HG03280 (cell line): ENCODE measurements at regions not wholly inside any gene's neighbourhood (a gene's known extent, or its start where the extent isn't known, plus 50 kb on each side); places are given as distances from the start of the nearest gene placed in this dataset.
A peak's percentile ranks its signal among the peaks of the same experiment; 100 is the strongest.
"Not testable (repeated sequence)": the region's sequence is repeated elsewhere in the genome, so short reads cannot be mapped to it uniquely, and the experiment has no call there.

Experiments used
- ATAC-seq: cut with Tn5 transposase; IDR thresholded peaks from one replicate; pipeline ENCODE4 v1.9.1; 2021; ENCODE audit warnings: mild to moderate bottlenecking, moderate library complexity; ENCODE audit not compliant: unreplicated experiment

GRCh38 chr10:9545073-9545472, 1472.6 kb upstream of the CELF2 start:
- ATAC-seq, result no peak

GRCh38 chr10:9547936-9548904, 1469.5 kb upstream of the CELF2 start:
- no peak for ATAC-seq

- ATAC-seq, result no peak
Observed at GRCh38 chr10:9550810-9551209, 1466.9 kb upstream of the CELF2 start.

- no peak for ATAC-seq
Observed at GRCh38 chr10:9554321-9554720, 1463.4 kb upstream of the CELF2 start.

GRCh38 chr10:9560976-9561375, 1456.7 kb upstream of the CELF2 start:
- ATAC-seq, result no peak

- ATAC-seq, result no peak
Observed at GRCh38 chr10:9561821-9562505, 1455.7 kb upstream of the CELF2 start.

- ATAC-seq, result no peak
Observed at GRCh38 chr10:9577746-9578145, 1439.9 kb upstream of the CELF2 start.

- ATAC-seq, result no peak
Observed at GRCh38 chr10:9579110-9579705, 1438.5 kb upstream of the CELF2 start.

- not testable (repeated sequence) for ATAC-seq
Observed at GRCh38 chr10:9582803-9583202, 1434.9 kb upstream of the CELF2 start.

GRCh38 chr10:9596368-9596920, 1421.2 kb upstream of the CELF2 start:
- ATAC-seq, result no peak

- no peak for ATAC-seq
Observed at GRCh38 chr10:9602998-9603397, 1414.7 kb upstream of the CELF2 start.

GRCh38 chr10:9603972-9604371, 1413.7 kb upstream of the CELF2 start:
- no peak for ATAC-seq

- no peak for ATAC-seq
Observed at GRCh38 chr10:9605231-9605630, 1412.4 kb upstream of the CELF2 start.

- ATAC-seq, result no peak
Observed at GRCh38 chr10:9608602-9609001, 1409.1 kb upstream of the CELF2 start.

- peak; percentile 91 for ATAC-seq
Observed at GRCh38 chr10:9613338-9614075, 1404.2 kb upstream of the CELF2 start.

- no peak for ATAC-seq
Observed at GRCh38 chr10:9615189-9615588, 1402.5 kb upstream of the CELF2 start.

- ATAC-seq, result no peak
Observed at GRCh38 chr10:9621216-9621615, 1396.5 kb upstream of the CELF2 start.

- ATAC-seq, result no peak
Observed at GRCh38 chr10:9625304-9625703, 1392.4 kb upstream of the CELF2 start.

- ATAC-seq, result no peak
Observed at GRCh38 chr10:9634466-9634865, 1383.2 kb upstream of the CELF2 start.

- no peak for ATAC-seq
Observed at GRCh38 chr10:9635691-9636090, 1382.0 kb upstream of the CELF2 start.

- ATAC-seq, result no peak
Observed at GRCh38 chr10:9636216-9636615, 1381.5 kb upstream of the CELF2 start.
